Endothelial cell of umbilical vein (primary cell): ENCODE measurements at regions not wholly inside any gene's neighbourhood (a gene's known extent, or its start where the extent isn't known, plus 50 kb on each side); places are given as distances from the start of the nearest gene placed in this dataset.

Experiments
- BruUV-seq: library from RNA; stranded (reverse); fragments of 400-500 nt; replicated peaks from 2 replicates; lab custom pipeline; 2021; lab: Mats Ljungman, UMichigan
- CTCF ChIA-PET: fragments of 300-600, 350-600 bp; sonication (Branson Sonifier 250); formaldehyde crosslinking; loops from one replicate; lab custom pipeline; 2021; ENCODE audit warnings: antibody characterized with exemption, inconsistent platforms; lab: Charles Lee
- POLR2A ChIA-PET: fragments of 300-600, 350-600 bp; sonication (Branson Sonifier 250); formaldehyde crosslinking; loops from one replicate; lab custom pipeline; 2021; ENCODE audit warnings: antibody characterized with exemption, inconsistent platforms; lab: Charles Lee
- DNase-seq: peaks from one replicate; pipeline ENCODE4 v3.0.0-alpha.2; 2011; ENCODE audit warnings: low read depth, low spot score
- FAIRE-seq: peaks from 2 replicates; lab custom pipeline; 2011; peaks lifted over from hg19 to GRCh38; lab: Jason Lieb, UNC
- H2AFZ ChIP-seq: 2 replicates; pipeline ENCODE4 v1.6.0; 2012; ENCODE audit warnings: low read depth, low read length, control low read depth, inconsistent platforms
- H3K27ac ChIP-seq: 2 replicates; pipeline ENCODE4 v1.5.1; 2011; ENCODE audit warnings: low read depth, mild to moderate bottlenecking, control low read depth, low read length, moderate library complexity; ENCODE audit not compliant: insufficient read depth
- H3K27me3 ChIP-seq, 2 experiments: 2 replicates each; pipeline versions ENCODE4 v1.6.0 to v1.6.1; 2011; ENCODE audit warnings: low read length in 2 of 2, mixed read lengths in 1 of 2; ENCODE audit not compliant: control insufficient read depth in 2 of 2, insufficient read depth in 2 of 2
- H3K36me3 ChIP-seq, 2 experiments: 2 replicates in 1 of 2; 3 replicates in 1 of 2; pipeline ENCODE4 v1.5.1; 2011; ENCODE audit warnings: low read length in 2 of 2, mild to moderate bottlenecking in 1 of 2, moderate library complexity in 1 of 2; ENCODE audit not compliant: control insufficient read depth in 2 of 2, insufficient read depth in 2 of 2; ENCODE audit errors: extremely low read depth in 1 of 2
- H3K4me1 ChIP-seq: 3 replicates; pipeline ENCODE4 v1.5.1; 2011; ENCODE audit warnings: mild to moderate bottlenecking, low read length; ENCODE audit not compliant: control insufficient read depth, insufficient read depth; ENCODE audit errors: extremely low read depth
- H3K4me2 ChIP-seq: 2 replicates; pipeline ENCODE4 v1.6.1; 2011; ENCODE audit warnings: low read length, control low read depth, mixed read lengths; ENCODE audit not compliant: insufficient read depth
- H3K4me3 ChIP-seq, 3 experiments: fragments of 200-600 bp in 1 of 3; sonication (generic), shearing (Covaris generic) in 1 of 3; replicated peaks in 1 of 3; 2 replicates each; pipeline ENCODE4 v1.5.1; 2011 to 2016; ENCODE audit warnings: control low read depth in 3 of 3, low read length in 3 of 3, mild to moderate bottlenecking in 2 of 3, inconsistent platforms in 1 of 3, low read depth in 1 of 3, moderate library complexity in 1 of 3; ENCODE audit not compliant: insufficient read depth in 1 of 3
- H3K79me2 ChIP-seq: 2 replicates; pipeline ENCODE4 v1.6.0; 2012; ENCODE audit warnings: low read length, inconsistent platforms; ENCODE audit not compliant: control insufficient read depth, insufficient read depth
- H3K9ac ChIP-seq: replicated peaks from 2 replicates; pipeline ENCODE3; 2011; ENCODE audit warnings: low read length, control low read depth; ENCODE audit not compliant: insufficient read depth; ENCODE audit errors: extremely low read depth
- H3K9me1 ChIP-seq: replicated peaks from 3 replicates; pipeline ENCODE4 v1.6.0; 2011; ENCODE audit warnings: mild to moderate bottlenecking, low read length; ENCODE audit not compliant: control insufficient read depth, insufficient read depth; ENCODE audit errors: extremely low read depth
- H3K9me3 ChIP-seq: replicated peaks from 2 replicates; pipeline ENCODE4 v1.5.1; 2012; ENCODE audit warnings: low read length, inconsistent platforms; ENCODE audit not compliant: control insufficient read depth, insufficient read depth
- H4K20me1 ChIP-seq: replicated peaks from 2 replicates; pipeline ENCODE3; 2011; ENCODE audit warnings: mild to moderate bottlenecking, low read length; ENCODE audit not compliant: control insufficient read depth, insufficient read depth; ENCODE audit errors: extremely low read depth
- CTCF ChIP-seq, 2 donors: IDR thresholded peaks; 1 replicate in 1 of 2; 2 replicates in 1 of 2; pipeline ENCODE4 v1.5.1; 2011; ENCODE audit warnings: low read length in 2 of 2, mild to moderate bottlenecking in 2 of 2, moderate library complexity in 2 of 2, control low read depth in 1 of 2, inconsistent platforms in 1 of 2, low read depth in 1 of 2; ENCODE audit not compliant: insufficient read depth in 1 of 2; ENCODE audit errors: extremely low read depth in 1 of 2
- GATA2 ChIP-seq: IDR thresholded peaks from 2 replicates; pipeline ENCODE4 v1.7.0; 2011; ENCODE audit warnings: low read depth, mild to moderate bottlenecking, moderate library complexity, mixed read lengths, low read length; ENCODE audit not compliant: insufficient read length, insufficient read depth
- JUN ChIP-seq: IDR thresholded peaks from 2 replicates; pipeline ENCODE4 v1.6.1; 2011; ENCODE audit warnings: borderline replicate concordance, low read depth; ENCODE audit not compliant: insufficient read length, insufficient read depth
- MYC ChIP-seq: IDR thresholded peaks from one replicate; pipeline ENCODE4 v1.6.1; 2011; ENCODE audit warnings: mild to moderate bottlenecking, low read depth, low read length
- POLR2A ChIP-seq: IDR thresholded peaks from 2 replicates; pipeline ENCODE4 v1.6.1; 2012; ENCODE audit warnings: low read depth, mild to moderate bottlenecking, control low read depth, low read length
- POLR2AphosphoS5 ChIP-seq: IDR thresholded peaks from 2 replicates; pipeline ENCODE4 v1.6.1; 2012; ENCODE audit warnings: low read depth, mild to moderate bottlenecking, control low read depth, low read length, moderate library complexity; ENCODE audit not compliant: insufficient read depth
- dilution Hi-C: fragments of 300-500 bp; cut with MboI; formaldehyde crosslinking; loops from one replicate; pipeline ENCODE4 v1.15.0; 2019; ENCODE audit warnings: low sequenced_read_pairs; ENCODE audit not compliant: extremely low pct_ligation_motif_present
- intact Hi-C: fragments of 100-400 bp; cut with micrococcal nuclease; formaldehyde crosslinking; loops from one replicate; pipeline ENCODE4 v1.10.0; 2022

- dilution Hi-C loops = no loop called here
- BruUV-seq = no TSS peak
- Histone ChIP-seq H3K9me3 (no peaks in the 10 kb centered on the region), H3K9me1 (no peaks in the 10 kb centered on the region), H3K4me2 (no peak overlapping the region), H3K4me1 (peaks cover 5% of the 10 kb centered on the region), H3K27ac (no peak overlapping the region), H3K27me3 (no peaks in the 10 kb centered on the region), H2AFZ (no peak overlapping the region), H3K36me3 (no peaks in the 10 kb centered on the region), H4K20me1 (no peaks in the 10 kb centered on the region), H3K79me2 (no peaks in the 10 kb centered on the region), H3K9ac (no peak overlapping the region), H3K4me3 (no peak overlapping the region)
- ChIA-PET CTCF (no interaction called here), POLR2A (no interaction called here)
- intact Hi-C loops = no loop called here
- DNase-seq = no peak
- no peak for FAIRE-seq
- TF ChIP-seq POLR2A = no peak
- no peak for TF ChIP-seq CTCF (IDR thresholded peaks at IDR 0.05; ENCODE audit: extremely low read depth in 1 of 2, insufficient read depth in 1 of 2, low read depth in 1 of 2, low read length in 2 of 2)
- no peak for TF ChIP-seq MYC
- no peak for TF ChIP-seq POLR2AphosphoS5
- TF ChIP-seq JUN = no peak
- TF ChIP-seq GATA2 = no peak
Measured at GRCh38 chr10:43976292-43976691, 327.6 kb upstream of the ZNF32 start.

- dilution Hi-C loops = no loop called here
- no peak overlapping the region for H3K27ac ChIP-seq
- FAIRE-seq (no peak), DNase-seq (no peak)
- no peaks in the 10 kb centered on the region for H4K20me1 ChIP-seq
- CTCF ChIA-PET = no interaction called here
- no peak overlapping the region for H3K4me2 ChIP-seq
- BruUV-seq = no TSS peak
- H3K4me3 ChIP-seq = no peak overlapping the region
- H3K4me1 ChIP-seq = no peaks in the 10 kb centered on the region
- no peaks in the 10 kb centered on the region for H3K9me3 ChIP-seq
- intact Hi-C loops = no loop called here
- H3K9me1 ChIP-seq = no peaks in the 10 kb centered on the region
- no peaks in the 10 kb centered on the region for H3K79me2 ChIP-seq
- POLR2A ChIA-PET = no interaction called here
- no peaks in the 10 kb centered on the region for H3K36me3 ChIP-seq
- no peak overlapping the region for H3K9ac ChIP-seq
- no peak for TF ChIP-seq CTCF (IDR thresholded peaks at IDR 0.05; ENCODE audit: extremely low read depth in 1 of 2, insufficient read depth in 1 of 2, low read depth in 1 of 2, low read length in 2 of 2)
- no peak for TF ChIP-seq POLR2AphosphoS5
- H2AFZ ChIP-seq = no peak overlapping the region
- no peaks in the 10 kb centered on the region for H3K27me3 ChIP-seq
Measured at GRCh38 chr10:43973801-43974200, 325.1 kb upstream of the ZNF32 start.
